Coronary artery (tissue), 2 donors: ENCODE measurements at regions not wholly inside any gene's neighbourhood (a gene's known extent, or its start where the extent isn't known, plus 50 kb on each side); places are given as distances from the start of the nearest gene placed in this dataset.
"Not testable (repeated sequence)": the region's sequence is repeated elsewhere in the genome, so short reads cannot be mapped to it uniquely, and the experiment has no call there.

ENCODE experiments used
- DNase-seq: peaks from one replicate; pipeline ENCODE4 v3.0.0-alpha.2; 2017; ENCODE audit warnings: low spot score
- H3K27ac ChIP-seq, 2 donors: fragments of 200-600 bp; sonication (generic); one replicate each; pipeline ENCODE4 v1.5.1; 2016 to 2019
- H3K4me3 ChIP-seq: fragments of 200-600 bp; sonication (generic); 2 replicates; pipeline ENCODE4 v1.5.1; 2016; ENCODE audit warnings: mild to moderate bottlenecking, moderate library complexity
- CTCF ChIP-seq: fragments of 200-600 bp; sonication (generic); IDR thresholded peaks from one replicate; pipeline ENCODE4 v1.5.1; 2019; ENCODE audit warnings: antibody characterized with exemption

- no peak for TF ChIP-seq CTCF
- peak overlapping the region; percentile 69 for H3K4me3 ChIP-seq
- no peak for DNase-seq
- H3K27ac ChIP-seq = no peak overlapping the region
Measured at GRCh38 chr19:29873801-29874575, 62.2 kb downstream of the CCNE1 start.

GRCh38 chr19:29875931-29876330, 64.1 kb downstream of the CCNE1 start:
- H3K4me3 ChIP-seq = no peak overlapping the region
- no peak for DNase-seq
- TF ChIP-seq CTCF = no peak
- H3K27ac ChIP-seq = no peak overlapping the region

- no peak for DNase-seq
- TF ChIP-seq CTCF = no peak
- H3K27ac ChIP-seq = no peak overlapping the region
- no peak overlapping the region for H3K4me3 ChIP-seq
Measured at GRCh38 chr19:29876414-29876813, 64.6 kb downstream of the CCNE1 start.

GRCh38 chr19:29876908-29877307, 65.1 kb downstream of the CCNE1 start:
- not testable (repeated sequence) for DNase-seq, H3K27ac ChIP-seq, H3K4me3 ChIP-seq

- Histone ChIP-seq H3K4me3 (no peak overlapping the region), H3K27ac (no peak overlapping the region)
- TF ChIP-seq CTCF = no peak
- no peak for DNase-seq
Measured at GRCh38 chr19:29878973-29879654, 62.9 kb upstream of the URI1 start.

- no peak for TF ChIP-seq CTCF
- Histone ChIP-seq H3K27ac (no peak overlapping the region), H3K4me3 (no peak overlapping the region)
- no peak for DNase-seq
Measured at GRCh38 chr19:29879655-29879974, 62.4 kb upstream of the URI1 start.

GRCh38 chr19:29880498-29881081, 61.4 kb upstream of the URI1 start:
- Histone ChIP-seq H3K27ac (no peak overlapping the region), H3K4me3 (no peak overlapping the region)
- DNase-seq = no peak
- TF ChIP-seq CTCF = no peak
